Erythroblast (primary cell): ENCODE measurements at regions not wholly inside any gene's neighbourhood (a gene's known extent, or its start where the extent isn't known, plus 50 kb on each side); places are given as distances from the start of the nearest gene placed in this dataset.

Source experiments
- GATA1 ChIP-seq: IDR thresholded peaks from 2 replicates; pipeline ENCODE4 v1.6.1; 2011; ENCODE audit warnings: low read depth, mild to moderate bottlenecking, control low read depth, low read length, moderate library complexity
- POLR2A ChIP-seq: IDR thresholded peaks from 2 replicates; pipeline ENCODE4 v1.6.1; 2011; ENCODE audit warnings: mild to moderate bottlenecking, low read length

DNA sequence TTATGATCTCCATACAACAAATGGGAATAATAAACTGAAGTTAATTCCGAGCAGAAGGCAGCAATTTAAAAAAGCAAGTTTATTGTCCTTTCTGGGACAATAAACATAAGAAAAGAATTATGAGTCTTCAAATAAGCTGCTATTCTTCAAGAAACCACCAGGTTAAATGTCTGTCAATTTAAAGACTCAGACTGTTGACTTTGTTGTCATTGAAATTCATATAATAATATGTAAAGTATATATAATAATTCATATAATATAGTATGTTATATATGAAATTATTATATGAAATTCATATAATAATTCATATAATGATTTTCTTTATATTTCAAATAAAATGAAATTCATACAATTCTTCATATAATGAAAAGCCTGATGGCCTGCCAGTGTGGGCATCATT, 497.5 kb upstream of the RGMB start:
- TF ChIP-seq POLR2A (no peak), GATA1 (no peak)
